ENCODE measurements at regions not wholly inside any gene's neighbourhood (a gene's known extent, or its start where the extent isn't known, plus 50 kb on each side); places are given as distances from the start of the nearest gene placed in this dataset.
"Not testable (repeated sequence)": the region's sequence is repeated elsewhere in the genome, so short reads cannot be mapped to it uniquely, and the experiment has no call there.

DNA sequence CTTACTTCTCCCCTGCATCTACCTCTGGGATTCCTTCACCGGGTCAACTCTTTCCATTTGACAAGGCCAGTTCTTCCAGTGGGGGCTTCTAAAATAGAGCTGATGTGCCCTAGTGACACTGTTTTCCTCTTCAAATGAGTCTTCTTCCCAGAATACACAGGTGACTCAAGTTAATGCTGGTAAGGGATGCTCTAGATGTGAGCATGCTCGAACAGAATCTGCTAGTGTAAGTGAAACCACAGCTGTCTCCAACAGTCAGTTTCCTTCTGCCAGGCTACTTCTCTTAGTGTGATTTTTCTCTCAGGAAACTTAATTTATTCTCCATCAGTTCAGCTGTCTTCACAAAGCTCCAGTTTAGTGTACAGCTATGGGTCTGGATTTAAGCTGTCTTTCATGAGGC, 194.9 kb upstream of the C1orf87 start:
- DNase-seq (ENCODE audit: low read depth), result no peak

GRCh38 chr1:60265560-60266535, 192.3 kb upstream of the C1orf87 start:
- no peak for DNase-seq (ENCODE audit: low read depth)

DNA sequence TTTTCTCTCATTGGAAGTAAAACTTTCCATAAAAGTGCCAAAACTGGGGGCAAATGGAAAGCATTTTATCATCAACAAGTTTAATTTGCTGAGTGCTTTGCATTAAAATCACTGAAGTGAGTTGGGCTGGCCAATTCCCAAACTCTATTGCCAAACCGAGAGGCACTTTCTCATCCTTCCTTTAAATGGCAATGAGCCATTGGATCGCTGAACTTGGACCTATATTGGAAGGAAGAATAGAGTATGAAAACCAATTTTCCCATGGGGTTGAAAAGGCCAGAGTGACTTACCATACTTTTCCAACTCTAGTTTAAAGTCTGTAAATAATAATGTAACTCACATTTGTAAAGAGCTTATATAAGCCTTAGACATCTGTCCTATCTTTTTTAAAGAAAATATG, 189.1 kb upstream of the C1orf87 start:
- DNase-seq (ENCODE audit: low read depth), result no peak

DNA sequence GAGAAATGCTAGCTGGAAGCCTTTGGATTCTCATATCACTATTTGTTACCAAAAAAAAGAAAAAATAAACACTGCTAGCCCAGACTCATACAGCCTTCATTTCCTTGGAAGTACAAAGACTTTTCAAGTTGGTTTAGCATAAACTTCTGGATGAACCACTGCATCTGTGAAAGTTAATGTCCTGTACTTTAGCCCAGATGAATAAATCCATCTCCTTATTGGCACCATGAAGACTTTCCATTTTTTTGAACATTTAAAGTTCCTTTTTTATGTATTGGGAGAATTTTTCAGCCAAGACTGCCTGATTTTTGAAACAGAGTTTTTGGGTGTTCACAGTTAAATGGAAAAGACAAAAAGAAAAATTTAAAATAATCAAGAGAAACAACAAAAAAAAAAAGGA, 184.0 kb upstream of the C1orf87 start:
- no peak for DNase-seq (ENCODE audit: low read depth)

- no peak for DNase-seq (ENCODE audit: low read depth)
These were observed 182.0 kb upstream of the C1orf87 start for GRCh38 chr1:60255565-60255964.

DNA sequence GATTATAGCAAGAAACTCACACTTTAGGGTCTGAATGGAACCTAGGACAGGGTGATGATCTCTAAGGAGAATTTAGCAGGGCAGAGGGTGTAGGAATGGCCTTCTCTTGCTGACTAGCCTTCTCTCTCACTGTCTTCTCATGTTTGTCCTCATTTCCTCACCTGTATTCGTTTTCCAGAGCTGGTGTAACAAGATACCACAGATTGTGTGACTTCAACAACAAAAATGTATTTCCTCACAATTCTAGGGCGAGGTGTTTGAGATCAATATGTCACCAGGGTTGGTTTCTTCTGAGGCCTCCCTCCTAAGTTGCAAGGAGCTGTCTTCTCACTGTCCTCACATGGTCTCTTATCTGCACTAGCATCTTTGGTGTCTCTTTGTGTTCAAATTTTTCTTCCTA, 177.9 kb upstream of the C1orf87 start:
- no peak for DNase-seq (ENCODE audit: low read depth)

DNA sequence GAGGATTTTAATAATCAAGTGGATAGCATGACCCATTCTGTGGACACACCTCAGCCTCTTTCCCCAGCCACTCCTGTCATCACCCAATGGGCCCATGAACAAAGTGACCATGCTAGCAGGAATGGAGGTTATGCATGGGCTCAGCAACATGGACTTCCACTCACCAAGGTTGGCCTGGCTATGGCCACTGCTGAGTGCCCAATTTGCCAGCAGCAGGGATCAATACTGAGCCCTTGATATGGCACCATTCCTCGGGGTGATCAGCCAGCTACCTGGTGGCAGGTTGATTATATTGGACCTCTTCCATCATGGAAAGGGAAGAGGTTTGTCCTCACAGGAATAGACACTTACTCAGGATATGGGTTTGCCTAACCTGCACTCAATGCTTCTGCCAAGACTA, 173.9 kb upstream of the C1orf87 start:
- DNase-seq (ENCODE audit: low read depth), result not testable (repeated sequence)

DNA sequence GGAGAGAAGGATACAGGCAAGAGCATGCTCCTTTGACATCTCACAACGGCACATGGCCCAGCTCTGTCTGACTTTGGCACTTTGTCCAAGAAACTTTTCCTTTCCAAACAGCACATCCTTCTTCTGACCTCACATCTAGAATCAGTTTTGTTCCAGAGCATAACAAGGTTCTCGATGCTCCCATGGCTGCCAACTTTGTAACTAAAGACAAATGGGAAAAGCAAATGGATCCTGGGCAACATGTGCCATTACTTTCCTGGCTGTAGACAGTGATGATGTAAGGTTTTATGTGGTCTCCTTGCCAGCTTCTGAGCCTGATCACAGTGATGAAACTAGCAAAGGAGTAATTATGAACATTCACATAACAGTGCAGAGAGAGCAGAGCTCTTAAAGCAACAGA, 171.8 kb upstream of the C1orf87 start:
- DNase-seq (ENCODE audit: low read depth), result no peak

GRCh38 chr1:60244906-60245305, 171.3 kb upstream of the C1orf87 start:
- no peak for DNase-seq (ENCODE audit: low read depth)

DNA sequence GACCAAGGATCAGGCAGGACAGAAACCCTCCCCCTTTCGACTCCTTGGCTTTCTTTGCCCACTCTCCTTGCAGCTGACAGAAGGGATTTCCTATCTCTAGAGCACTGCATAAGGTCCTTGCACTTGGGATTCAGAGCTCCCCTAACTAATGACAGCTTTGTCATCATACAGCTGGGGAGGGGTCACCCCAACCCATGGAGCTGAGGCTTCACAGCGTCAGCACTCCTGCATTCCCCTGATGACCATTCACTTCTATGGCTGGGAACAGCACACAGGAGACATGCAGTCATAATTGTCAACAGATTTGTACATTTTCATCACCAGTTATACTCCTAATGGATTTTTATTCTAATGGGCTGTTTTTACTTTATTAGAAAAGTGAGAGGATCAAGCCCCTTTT, 161.7 kb upstream of the C1orf87 start:
- DNase-seq (ENCODE audit: low read depth), result no peak

- DNase-seq (ENCODE audit: low read depth), result no peak
These were observed 161.2 kb upstream of the C1orf87 start for GRCh38 chr1:60234776-60235175.

- DNase-seq (ENCODE audit: low read depth), result no peak
These were observed 156.3 kb upstream of the C1orf87 start for GRCh38 chr1:60229821-60230220.

- no peak for DNase-seq (ENCODE audit: low read depth)
These were observed 154.5 kb upstream of the C1orf87 start for GRCh38 chr1:60228041-60228491.

- no peak for DNase-seq (ENCODE audit: low read depth)
These were observed 154.0 kb upstream of the C1orf87 start for GRCh38 chr1:60227601-60228000.

DNA sequence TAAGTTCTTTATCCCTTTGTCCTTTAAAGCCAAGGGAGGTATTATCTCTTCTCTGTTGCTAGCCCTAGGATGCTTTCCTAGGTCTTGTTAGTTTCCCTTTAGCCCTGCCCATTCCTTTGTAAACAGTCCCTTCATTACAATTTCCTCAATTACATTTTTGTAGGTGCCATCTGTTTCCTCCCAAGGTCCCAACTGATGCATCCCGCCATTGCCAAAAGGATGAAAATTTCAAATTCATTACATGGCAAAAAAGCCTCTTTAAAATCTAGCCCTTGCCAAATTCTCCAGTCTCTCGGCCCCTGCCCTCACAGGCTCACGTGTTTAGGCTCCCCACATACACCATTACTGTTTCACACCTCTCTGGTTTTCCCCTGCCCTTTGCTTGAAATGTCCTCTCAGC, 151.9 kb upstream of the C1orf87 start:
- DNase-seq (ENCODE audit: low read depth), result no peak

DNA sequence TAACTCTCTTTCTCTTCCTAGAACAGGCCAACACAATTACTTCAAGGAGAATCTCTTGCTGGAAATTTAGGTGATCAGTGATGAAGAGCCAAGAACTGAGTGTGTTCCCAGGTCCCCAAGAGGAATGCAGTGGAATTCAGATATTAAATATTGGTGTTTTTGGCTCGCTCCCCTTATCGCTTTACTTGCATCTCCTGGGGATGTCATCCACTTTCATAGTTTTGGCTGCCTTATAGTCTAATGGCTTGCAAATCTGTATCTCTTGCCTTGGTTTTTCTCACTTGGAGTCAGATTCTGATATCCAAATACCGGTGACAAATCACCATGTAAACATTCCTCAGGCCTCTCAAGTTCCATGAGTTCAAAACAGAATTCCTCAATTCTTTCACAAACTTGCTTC, 151.0 kb upstream of the C1orf87 start:
- no peak for DNase-seq (ENCODE audit: low read depth)

DNA sequence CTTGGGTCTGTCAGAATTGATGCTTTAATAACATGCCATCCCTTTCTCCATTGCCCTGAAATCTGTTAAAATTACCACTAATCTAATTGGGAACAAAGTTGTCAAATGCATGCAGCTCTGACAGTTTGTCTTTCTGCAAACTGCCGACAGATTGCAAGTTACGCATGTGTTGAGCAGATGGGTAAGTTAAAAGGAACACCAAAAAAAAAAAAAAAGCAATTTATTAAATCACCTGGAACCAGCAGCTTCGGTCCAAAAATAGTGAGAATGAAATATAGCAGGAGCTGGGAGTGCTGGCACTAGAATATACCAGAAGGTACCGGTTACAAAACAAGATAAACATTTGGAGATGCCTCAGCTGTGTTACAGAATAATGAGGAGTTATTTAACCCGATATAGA, 149.6 kb upstream of the C1orf87 start:
- no peak for DNase-seq (ENCODE audit: low read depth)

DNA sequence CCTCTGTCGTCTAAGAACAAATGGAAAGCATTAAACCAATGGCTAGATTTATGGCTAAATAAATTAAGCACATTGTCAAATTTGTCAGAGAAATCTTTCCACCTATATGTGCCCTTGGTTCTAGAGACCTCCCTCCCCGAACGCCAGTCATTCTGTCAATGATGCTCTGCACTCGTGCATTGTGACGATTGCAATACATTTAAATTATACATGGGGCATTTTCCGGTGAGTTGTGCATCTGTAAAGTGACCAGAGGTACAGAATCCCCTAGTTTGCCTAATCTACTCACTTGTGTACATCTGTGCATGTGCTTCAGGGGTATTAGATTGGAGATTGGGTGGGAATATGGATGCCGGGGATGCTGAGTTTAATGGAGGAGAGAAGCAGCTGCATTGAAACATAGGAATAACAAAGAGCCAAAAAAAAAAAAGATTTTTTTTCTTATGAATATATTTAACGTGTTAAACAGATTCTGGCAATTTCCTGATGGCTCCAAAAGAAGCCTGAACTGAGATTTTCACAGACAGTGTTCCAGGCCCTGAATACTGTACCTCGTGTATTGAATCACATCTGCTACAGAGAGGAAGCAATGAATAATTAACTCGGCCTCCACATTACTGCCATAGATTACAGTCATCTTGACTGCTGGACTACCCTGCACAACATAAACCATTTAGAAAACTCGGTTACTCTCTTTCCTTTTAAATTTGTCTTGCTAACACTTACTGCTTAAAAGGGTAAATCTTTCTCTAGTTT, 149.0 kb upstream of the C1orf87 start:
- DNase-seq (ENCODE audit: low read depth), result no peak

DNA sequence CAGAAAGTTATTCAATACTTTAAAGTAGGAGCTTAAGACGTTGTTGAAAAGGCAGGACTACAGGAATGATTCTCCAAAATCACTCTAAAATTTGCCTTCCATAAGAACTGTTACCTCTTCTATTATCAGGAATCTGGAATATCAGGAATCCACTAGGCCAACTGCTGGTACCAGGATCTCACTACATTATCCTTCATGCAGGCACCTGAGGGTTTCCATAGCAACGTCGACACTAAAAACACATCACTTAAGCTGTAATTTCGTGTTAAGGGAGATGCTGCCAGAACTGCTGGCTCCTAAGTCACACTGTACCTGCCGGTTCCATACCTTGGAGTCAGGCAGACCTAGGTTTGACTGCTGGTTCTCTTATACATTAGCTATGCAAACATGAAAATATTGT, 139.7 kb upstream of the C1orf87 start:
- DNase-seq (ENCODE audit: low read depth), result no peak

GRCh38 chr1:60196026-60196425, 122.5 kb upstream of the C1orf87 start:
- DNase-seq (ENCODE audit: low read depth), result no peak

DNA sequence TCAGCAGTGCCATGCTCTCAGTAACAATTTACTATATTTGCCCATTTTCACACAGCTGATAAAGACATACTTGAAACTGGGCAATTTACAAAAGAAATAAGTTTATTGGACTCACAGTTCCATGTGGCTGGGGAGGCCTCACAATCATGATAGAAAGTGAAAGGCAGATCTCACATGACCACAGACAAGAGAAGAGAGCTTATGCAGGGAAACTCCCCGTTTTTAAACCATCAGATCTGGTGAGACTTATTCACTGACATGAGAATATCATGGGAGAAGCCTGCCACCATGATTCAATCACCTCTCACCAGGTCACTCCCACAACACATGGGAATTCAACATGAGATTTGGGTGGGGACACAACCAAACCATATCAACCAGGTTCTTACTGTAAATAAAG, 112.1 kb upstream of the C1orf87 start:
- no peak for DNase-seq (ENCODE audit: low read depth)

DNA sequence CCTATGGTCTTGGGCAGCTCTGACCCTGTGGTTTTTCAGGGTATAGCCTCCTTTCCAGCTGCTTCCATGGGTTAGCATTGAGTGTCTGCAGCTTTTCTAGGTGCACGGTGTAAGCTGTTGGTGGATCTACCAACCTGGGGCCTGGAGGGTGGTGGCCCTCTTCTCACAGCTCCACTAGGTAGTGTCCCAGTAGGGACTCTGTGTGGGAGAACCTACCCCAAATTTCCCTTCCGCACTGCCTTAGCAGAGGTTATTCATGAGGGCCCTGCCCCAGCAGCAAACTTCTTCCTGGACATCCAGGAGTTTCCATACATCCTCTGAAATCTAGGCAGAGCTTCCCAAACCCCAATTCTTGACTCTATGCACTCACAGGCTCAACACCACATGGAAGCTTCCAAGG, 111.0 kb upstream of the C1orf87 start:
- no peak for DNase-seq (ENCODE audit: low read depth)

All from CMK (cell line).